Astrocyte of the cerebellum (primary cell): ENCODE measurements at regions not wholly inside any gene's neighbourhood (a gene's known extent, or its start where the extent isn't known, plus 50 kb on each side); places are given as distances from the start of the nearest gene placed in this dataset.
"Not testable (repeated sequence)": the region's sequence is repeated elsewhere in the genome, so short reads cannot be mapped to it uniquely, and the experiment has no call there.

Experiments used
- DNase-seq: peaks from one replicate; pipeline ENCODE4 v3.0.0-alpha.2; 2011; ENCODE audit warnings: low read depth
- H3K4me3 ChIP-seq: 2 replicates; pipeline ENCODE4 v1.5.1; 2011; ENCODE audit warnings: mild to moderate bottlenecking, low read depth, low read length, moderate library complexity
- CTCF ChIP-seq: IDR thresholded peaks from 2 replicates; pipeline ENCODE4 v1.5.1; 2012; ENCODE audit warnings: low read length, low read depth, moderate library complexity, mild to moderate bottlenecking; ENCODE audit errors: missing control alignments
- in situ Hi-C: cut with HindIII; loops from 2 replicates; pipeline ENCODE4 v1.10.0; 2017; ENCODE audit warnings: low sequenced_read_pairs

GRCh38 chr5:159512064-159512463 lies 181.8 kb upstream of the IL12B start:
- no peak overlapping the region for H3K4me3 ChIP-seq
- no peak for TF ChIP-seq CTCF
- DNase-seq, result no peak
- in situ Hi-C loops, result no loop called here

- no peak overlapping the region for H3K4me3 ChIP-seq
- in situ Hi-C loops, result no loop called here
- no peak for TF ChIP-seq CTCF
- no peak for DNase-seq
Observed at GRCh38 chr5:159514229-159514810, 184.0 kb upstream of the IL12B start.

- no peak for TF ChIP-seq CTCF
- in situ Hi-C loops, result no loop called here
- DNase-seq, result no peak
- H3K4me3 ChIP-seq, result no peak overlapping the region
Observed at GRCh38 chr5:159515197-159515596, 184.9 kb upstream of the IL12B start.

GRCh38 chr5:159515909-159516415 lies 185.7 kb upstream of the IL12B start:
- peak; percentile 84 for TF ChIP-seq CTCF
- peak; percentile 18 for DNase-seq
- no peak overlapping the region for H3K4me3 ChIP-seq
- in situ Hi-C loops, result no loop called here

GRCh38 chr5:159518371-159518770 lies 188.1 kb upstream of the IL12B start:
- no peak for TF ChIP-seq CTCF
- in situ Hi-C loops, result no loop called here
- peak; percentile 57 for DNase-seq
- H3K4me3 ChIP-seq, result no peak overlapping the region

- no peak for TF ChIP-seq CTCF
- in situ Hi-C loops, result no loop called here
- H3K4me3 ChIP-seq, result no peak overlapping the region
- DNase-seq, result no peak
Observed at GRCh38 chr5:159519365-159519764, 189.1 kb upstream of the IL12B start.

- H3K4me3 ChIP-seq, result no peak overlapping the region
- in situ Hi-C loops, result no loop called here
- TF ChIP-seq CTCF, result no peak
- DNase-seq, result no peak
Observed at GRCh38 chr5:159522841-159523240, 192.6 kb upstream of the IL12B start.

GRCh38 chr5:159524279-159524678 lies 194.0 kb upstream of the IL12B start:
- in situ Hi-C loops, H3K4me3 ChIP-seq, DNase-seq: not testable (repeated sequence)
